Cardiac muscle cell (in vitro differentiated cells and primary cell): ENCODE measurements at regions not wholly inside any gene's neighbourhood (a gene's known extent, or its start where the extent isn't known, plus 50 kb on each side); places are given as distances from the start of the nearest gene placed in this dataset.
"Not testable (repeated sequence)": the region's sequence is repeated elsewhere in the genome, so short reads cannot be mapped to it uniquely, and the experiment has no call there.

Source experiments
- DNase-seq, 2 donors: peaks; one replicate each; pipeline versions ENCODE4 v3.0.0 to v3.0.0-alpha.2; 2010 to 2017; ENCODE audit warnings: low read depth in 1 of 2, low spot score in 1 of 2
- H3K27ac ChIP-seq: fragments of 200-600 bp; sonication (generic); 2 replicates; pipeline ENCODE4 v1.5.1; 2016
- H3K27me3 ChIP-seq: fragments of 200-600 bp; sonication (generic); 2 replicates; pipeline ENCODE4 v1.6.0; 2016; ENCODE audit warnings: control low read depth
- H3K36me3 ChIP-seq: fragments of 200-600 bp; sonication (generic); 2 replicates; pipeline ENCODE4 v1.5.1; 2016; ENCODE audit warnings: control low read depth
- H3K4me1 ChIP-seq: fragments of 200-600 bp; sonication (generic); 2 replicates; pipeline ENCODE4 v1.8.1; 2017; ENCODE audit warnings: low read depth, mild to moderate bottlenecking, mixed run types
- H3K4me3 ChIP-seq: fragments of 200-600 bp; sonication (generic); 2 replicates; pipeline ENCODE4 v1.5.1; 2016; ENCODE audit warnings: mild to moderate bottlenecking
- H3K9me3 ChIP-seq: fragments of 200-600 bp; sonication (generic); 2 replicates; pipeline ENCODE4 v1.5.1; 2017; ENCODE audit warnings: low read depth, mild to moderate bottlenecking, control low read depth
- TF ChIP-seq, protein P1 (sequence below): IDR thresholded peaks from 2 replicates; pipeline ENCODE4 v1.5.1; 2012; ENCODE audit warnings: low read depth, mild to moderate bottlenecking, low read length

DNA sequence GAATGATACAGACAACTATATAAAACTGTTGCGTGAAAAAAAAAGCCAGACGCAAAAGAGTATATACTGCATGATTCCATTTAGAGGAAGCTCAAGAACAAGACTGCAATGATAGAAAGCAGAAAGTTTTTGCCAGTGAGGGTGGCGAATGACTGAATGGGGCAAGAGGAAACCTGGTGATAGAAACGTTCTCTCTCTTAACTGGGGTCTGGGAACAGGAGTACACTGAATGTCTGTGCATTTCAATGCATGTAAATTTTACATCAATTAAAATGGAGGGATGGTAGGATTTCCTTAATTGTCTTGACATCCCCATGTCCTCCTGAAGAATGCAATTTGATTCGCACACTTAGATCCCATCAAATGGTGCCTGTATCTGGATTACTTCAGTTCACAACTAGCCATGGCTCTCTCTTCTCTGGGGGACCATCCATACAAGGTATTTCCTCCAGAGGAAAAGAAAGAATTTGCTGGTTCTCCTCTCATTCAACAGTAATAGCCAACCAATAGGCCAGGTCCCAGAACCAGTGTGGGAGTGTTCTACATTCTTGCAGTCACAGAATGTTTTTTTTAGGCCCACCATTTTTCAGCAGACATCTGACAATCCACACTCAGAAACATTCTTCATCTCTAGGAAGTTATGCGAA is 221.0 kb upstream of the KLF14 start:
- Histone ChIP-seq H3K27ac (no peak overlapping the region), H3K36me3 (no peaks in the 10 kb centered on the region), H3K27me3 (no peaks in the 10 kb centered on the region), H3K4me1 (no peaks in the 10 kb centered on the region), H3K9me3 (no peaks in the 10 kb centered on the region), H3K4me3 (no peak overlapping the region)
- DNase-seq: no peak
- TF ChIP-seq, protein P1, sequence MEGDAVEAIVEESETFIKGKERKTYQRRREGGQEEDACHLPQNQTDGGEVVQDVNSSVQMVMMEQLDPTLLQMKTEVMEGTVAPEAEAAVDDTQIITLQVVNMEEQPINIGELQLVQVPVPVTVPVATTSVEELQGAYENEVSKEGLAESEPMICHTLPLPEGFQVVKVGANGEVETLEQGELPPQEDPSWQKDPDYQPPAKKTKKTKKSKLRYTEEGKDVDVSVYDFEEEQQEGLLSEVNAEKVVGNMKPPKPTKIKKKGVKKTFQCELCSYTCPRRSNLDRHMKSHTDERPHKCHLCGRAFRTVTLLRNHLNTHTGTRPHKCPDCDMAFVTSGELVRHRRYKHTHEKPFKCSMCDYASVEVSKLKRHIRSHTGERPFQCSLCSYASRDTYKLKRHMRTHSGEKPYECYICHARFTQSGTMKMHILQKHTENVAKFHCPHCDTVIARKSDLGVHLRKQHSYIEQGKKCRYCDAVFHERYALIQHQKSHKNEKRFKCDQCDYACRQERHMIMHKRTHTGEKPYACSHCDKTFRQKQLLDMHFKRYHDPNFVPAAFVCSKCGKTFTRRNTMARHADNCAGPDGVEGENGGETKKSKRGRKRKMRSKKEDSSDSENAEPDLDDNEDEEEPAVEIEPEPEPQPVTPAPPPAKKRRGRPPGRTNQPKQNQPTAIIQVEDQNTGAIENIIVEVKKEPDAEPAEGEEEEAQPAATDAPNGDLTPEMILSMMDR: no peak

GRCh38 chr7:130955565-130955919 is 221.5 kb upstream of the KLF14 start:
- Histone ChIP-seq H3K4me3 (no peak overlapping the region), H3K36me3 (no peaks in the 10 kb centered on the region), H3K27ac (no peak overlapping the region), H3K27me3 (no peaks in the 10 kb centered on the region), H3K4me1 (no peaks in the 10 kb centered on the region), H3K9me3 (no peaks in the 10 kb centered on the region)
- TF ChIP-seq, protein P1: no peak
- no peak for DNase-seq

DNA sequence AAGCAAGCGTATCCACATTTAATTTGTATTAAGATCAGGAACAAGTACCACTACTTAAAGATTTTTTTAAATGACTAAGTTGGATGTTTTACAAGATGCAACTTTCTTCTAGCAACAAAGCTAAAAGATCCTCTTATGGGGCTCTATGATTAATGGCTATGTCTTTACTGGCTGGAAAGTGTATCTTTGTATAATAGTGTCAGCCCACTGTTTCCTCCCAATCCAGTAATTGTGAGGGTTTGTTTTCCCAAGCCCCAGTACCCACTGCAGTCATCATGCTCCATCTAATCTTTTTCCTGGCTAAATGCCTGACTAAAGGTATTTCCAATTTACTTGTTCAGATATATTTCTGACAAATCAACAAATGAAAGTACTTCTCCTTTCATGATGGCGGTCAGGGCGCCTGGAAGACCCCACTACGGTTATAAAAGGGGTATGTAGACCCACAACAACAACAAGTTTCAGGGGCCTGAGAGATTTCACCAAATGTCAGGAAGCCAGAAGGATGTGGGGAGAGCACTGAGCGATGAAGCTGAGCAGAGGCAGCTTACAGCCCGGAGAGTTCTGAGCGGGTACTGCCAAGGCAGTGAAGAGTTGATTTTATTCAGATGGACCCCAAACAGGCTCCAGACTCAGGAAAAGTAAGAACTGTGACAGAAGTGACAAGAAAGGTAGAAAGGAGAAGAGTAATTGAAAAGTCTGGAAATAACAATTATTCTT is 222.6 kb upstream of the KLF14 start:
- Histone ChIP-seq H3K9me3 (no peaks in the 10 kb centered on the region), H3K27ac (no peak overlapping the region), H3K27me3 (no peaks in the 10 kb centered on the region), H3K4me3 (no peak overlapping the region), H3K4me1 (no peaks in the 10 kb centered on the region), H3K36me3 (no peaks in the 10 kb centered on the region)
- TF ChIP-seq, protein P1: no peak
- no peak for DNase-seq

- Histone ChIP-seq H3K36me3 (no peaks in the 10 kb centered on the region), H3K4me3 (no peak overlapping the region), H3K27me3 (no peaks in the 10 kb centered on the region), H3K4me1 (no peaks in the 10 kb centered on the region), H3K9me3 (no peaks in the 10 kb centered on the region), H3K27ac (no peak overlapping the region)
- TF ChIP-seq, protein P1: no peak
- no peak for DNase-seq
Measured at GRCh38 chr7:130957137-130957513, 223.1 kb upstream of the KLF14 start.

GRCh38 chr7:130957722-130958435 is 223.9 kb upstream of the KLF14 start:
- not testable (repeated sequence) for H3K4me3 ChIP-seq, H3K27ac ChIP-seq, DNase-seq, H3K36me3 ChIP-seq, H3K27me3 ChIP-seq, H3K9me3 ChIP-seq, H3K4me1 ChIP-seq

GRCh38 chr7:130958846-130959245 is 224.8 kb upstream of the KLF14 start:
- no peaks in the 10 kb centered on the region for H3K27me3 ChIP-seq
- TF ChIP-seq, protein P1: no peak
- DNase-seq: no peak
- no peaks in the 10 kb centered on the region for H3K36me3 ChIP-seq
- H3K4me1 ChIP-seq: no peaks in the 10 kb centered on the region
- H3K27ac ChIP-seq: no peak overlapping the region
- H3K4me3 ChIP-seq: no peak overlapping the region
- no peaks in the 10 kb centered on the region for H3K9me3 ChIP-seq
